KMS-11 (cell line): ENCODE measurements at regions not wholly inside any gene's neighbourhood (a gene's known extent, or its start where the extent isn't known, plus 50 kb on each side); places are given as distances from the start of the nearest gene placed in this dataset.

ENCODE experiments used
- H2AFZ ChIP-seq: fragments of 200-600 bp; sonication (generic); 2 replicates; pipeline ENCODE4 v1.6.1; 2016; ENCODE audit warnings: antibody characterized with exemption, mixed run types, low read depth
- H3K27ac ChIP-seq: fragments of 200-600 bp; sonication (generic); 2 replicates; pipeline ENCODE4 v1.6.1; 2016; ENCODE audit warnings: mild to moderate bottlenecking, mixed run types
- H3K27me3 ChIP-seq: fragments of 200-600 bp; sonication (generic); 2 replicates; pipeline ENCODE4 v1.6.1; 2017; ENCODE audit warnings: mild to moderate bottlenecking, low read depth, mixed run types, moderate library complexity; ENCODE audit not compliant: insufficient read depth
- H3K36me3 ChIP-seq: fragments of 200-600 bp; sonication (generic); 2 replicates; pipeline ENCODE4 v1.6.1; 2017; ENCODE audit warnings: mild to moderate bottlenecking, mixed run types; ENCODE audit not compliant: insufficient read depth
- H3K4me1 ChIP-seq: fragments of 200-600 bp; sonication (generic); 2 replicates; pipeline ENCODE4 v1.6.1; 2016; ENCODE audit warnings: mild to moderate bottlenecking, low read depth, mixed run types; ENCODE audit not compliant: poor library complexity, severe bottlenecking
- H3K4me2 ChIP-seq: fragments of 200-600 bp; sonication (generic); 2 replicates; pipeline ENCODE4 v1.7.0; 2016; ENCODE audit warnings: mild to moderate bottlenecking, mixed run types
- H3K4me3 ChIP-seq: fragments of 200-600 bp; sonication (generic); IDR thresholded peaks from 2 replicates; pipeline ENCODE4 v1.6.1; 2017; ENCODE audit warnings: low read depth, low read length, mixed read lengths; ENCODE audit not compliant: insufficient read depth
- H3K79me2 ChIP-seq: fragments of 200-600 bp; sonication (generic); 2 replicates; pipeline ENCODE4 v1.6.1; 2016; ENCODE audit warnings: low read depth, mixed run types; ENCODE audit not compliant: insufficient read depth
- H3K9ac ChIP-seq: fragments of 200-600 bp; sonication (generic); 2 replicates; pipeline ENCODE4 v1.6.1; 2016; ENCODE audit warnings: mild to moderate bottlenecking, mixed run types
- H4K20me1 ChIP-seq: fragments of 200-600 bp; sonication (generic); 2 replicates; pipeline ENCODE4 v1.6.1; 2016; ENCODE audit warnings: mild to moderate bottlenecking, mixed run types; ENCODE audit not compliant: insufficient read depth
- CTCF ChIP-seq: fragments of 200-600 bp; sonication (generic); conservative IDR thresholded peaks from 2 replicates; pipeline ENCODE4 v1.6.1; 2017; ENCODE audit warnings: low read depth, mild to moderate bottlenecking, antibody characterized with exemption, low read length, moderate library complexity, mixed read lengths

GRCh38 chr5:93088592-93089389 lies 492.2 kb downstream of the NR2F1-AS1 start:
- no peak for TF ChIP-seq CTCF
- Histone ChIP-seq H3K27me3 (no peaks in the 10 kb centered on the region), H3K79me2 (no peaks in the 10 kb centered on the region), H3K4me3 (no peak overlapping the region), H3K36me3 (no peaks in the 10 kb centered on the region), H2AFZ (no peak overlapping the region), H4K20me1 (no peaks in the 10 kb centered on the region), H3K4me2 (no peak overlapping the region), H3K27ac (no peak overlapping the region), H3K4me1 (no peaks in the 10 kb centered on the region), H3K9ac (no peak overlapping the region)

- Histone ChIP-seq H3K4me1 (no peaks in the 10 kb centered on the region), H3K36me3 (no peaks in the 10 kb centered on the region), H3K4me2 (no peak overlapping the region), H3K4me3 (no peak overlapping the region), H3K9ac (no peak overlapping the region), H3K27ac (no peak overlapping the region), H3K79me2 (no peaks in the 10 kb centered on the region), H2AFZ (no peak overlapping the region), H3K27me3 (no peaks in the 10 kb centered on the region), H4K20me1 (no peaks in the 10 kb centered on the region)
- TF ChIP-seq CTCF, result no peak
These were observed 493.7 kb downstream of the NR2F1-AS1 start for GRCh38 chr5:93087326-93087725.

GRCh38 chr5:93082981-93083380 lies 498.0 kb downstream of the NR2F1-AS1 start:
- H2AFZ ChIP-seq, result no peak overlapping the region
- no peak overlapping the region for H3K9ac ChIP-seq
- no peaks in the 10 kb centered on the region for H3K79me2 ChIP-seq
- peaks cover 16% of the 10 kb centered on the region for H3K4me1 ChIP-seq
- H4K20me1 ChIP-seq, result no peaks in the 10 kb centered on the region
- H3K27ac ChIP-seq, result no peak overlapping the region
- H3K4me3 ChIP-seq, result no peak overlapping the region
- TF ChIP-seq CTCF, result no peak
- H3K27me3 ChIP-seq, result no peaks in the 10 kb centered on the region
- no peak overlapping the region for H3K4me2 ChIP-seq
- no peaks in the 10 kb centered on the region for H3K36me3 ChIP-seq

- Histone ChIP-seq H4K20me1 (no peaks in the 10 kb centered on the region), H3K4me3 (peak overlapping the region; percentile 35), H3K36me3 (no peaks in the 10 kb centered on the region), H2AFZ (0 out of 2 replicates have a peak overlapping the region, but pooled peaks have one; percentile 31), H3K9ac (no peak overlapping the region; the same call in 1 of the 2 replicates), H3K27ac (peak overlapping the region; percentile 29; the same call in 1 of the 2 replicates), H3K27me3 (no peaks in the 10 kb centered on the region), H3K4me2 (peak overlapping the region; percentile 18), H3K79me2 (no peaks in the 10 kb centered on the region), H3K4me1 (peaks cover 22% of the 10 kb centered on the region)
- TF ChIP-seq CTCF, result no peak
These were observed 502.0 kb downstream of the NR2F1-AS1 start for GRCh38 chr5:93079046-93079445.
